ENCODE measurements at regions not wholly inside any gene's neighbourhood (a gene's known extent, or its start where the extent isn't known, plus 50 kb on each side); places are given as distances from the start of the nearest gene placed in this dataset.

GRCh38 chr13:84574851-84575250 is 692.6 kb upstream of the SLITRK1 start:
- TF ChIP-seq CTCF (IDR thresholded peaks at IDR 0.05) (peak in 1 of 7 experiments; percentile 9), EP300 (IDR thresholded peaks at IDR 0.05) (no peak), POLR2AphosphoS5 (IDR thresholded peaks at IDR 0.05) (no peak)

Data from stomach (tissue), 4 donors.